LNCAP (cell line): ENCODE measurements at regions not wholly inside any gene's neighbourhood (a gene's known extent, or its start where the extent isn't known, plus 50 kb on each side); places are given as distances from the start of the nearest gene placed in this dataset.

Source experiments
- TF ChIP-seq, protein P1 (sequence below): fragments of 450-650 bp; IDR thresholded peaks from 2 replicates; pipeline ENCODE4 v1.5.1; 2017; ENCODE audit warnings: mild to moderate bottlenecking

DNA sequence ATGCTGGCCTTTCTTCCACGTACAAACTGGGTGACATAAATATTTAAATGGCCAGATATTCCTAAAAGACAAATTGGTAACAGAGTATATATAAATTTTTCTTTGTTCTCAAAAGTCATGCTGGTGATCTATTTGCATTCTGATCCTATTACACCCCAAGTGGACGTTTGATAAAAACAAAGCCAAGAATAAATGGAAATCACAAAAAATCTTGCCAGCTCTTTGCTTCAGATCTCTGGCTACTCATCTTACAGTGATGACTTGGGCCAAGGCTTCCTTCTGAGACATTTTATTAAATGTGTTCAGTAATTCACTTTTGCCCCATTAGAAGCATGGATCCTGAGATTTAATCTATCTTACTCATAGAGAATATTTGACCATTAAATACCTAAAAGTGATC, 444.3 kb upstream of the PIK3R1 start:
- TF ChIP-seq, protein P1, sequence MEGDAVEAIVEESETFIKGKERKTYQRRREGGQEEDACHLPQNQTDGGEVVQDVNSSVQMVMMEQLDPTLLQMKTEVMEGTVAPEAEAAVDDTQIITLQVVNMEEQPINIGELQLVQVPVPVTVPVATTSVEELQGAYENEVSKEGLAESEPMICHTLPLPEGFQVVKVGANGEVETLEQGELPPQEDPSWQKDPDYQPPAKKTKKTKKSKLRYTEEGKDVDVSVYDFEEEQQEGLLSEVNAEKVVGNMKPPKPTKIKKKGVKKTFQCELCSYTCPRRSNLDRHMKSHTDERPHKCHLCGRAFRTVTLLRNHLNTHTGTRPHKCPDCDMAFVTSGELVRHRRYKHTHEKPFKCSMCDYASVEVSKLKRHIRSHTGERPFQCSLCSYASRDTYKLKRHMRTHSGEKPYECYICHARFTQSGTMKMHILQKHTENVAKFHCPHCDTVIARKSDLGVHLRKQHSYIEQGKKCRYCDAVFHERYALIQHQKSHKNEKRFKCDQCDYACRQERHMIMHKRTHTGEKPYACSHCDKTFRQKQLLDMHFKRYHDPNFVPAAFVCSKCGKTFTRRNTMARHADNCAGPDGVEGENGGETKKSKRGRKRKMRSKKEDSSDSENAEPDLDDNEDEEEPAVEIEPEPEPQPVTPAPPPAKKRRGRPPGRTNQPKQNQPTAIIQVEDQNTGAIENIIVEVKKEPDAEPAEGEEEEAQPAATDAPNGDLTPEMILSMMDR, result no peak

DNA sequence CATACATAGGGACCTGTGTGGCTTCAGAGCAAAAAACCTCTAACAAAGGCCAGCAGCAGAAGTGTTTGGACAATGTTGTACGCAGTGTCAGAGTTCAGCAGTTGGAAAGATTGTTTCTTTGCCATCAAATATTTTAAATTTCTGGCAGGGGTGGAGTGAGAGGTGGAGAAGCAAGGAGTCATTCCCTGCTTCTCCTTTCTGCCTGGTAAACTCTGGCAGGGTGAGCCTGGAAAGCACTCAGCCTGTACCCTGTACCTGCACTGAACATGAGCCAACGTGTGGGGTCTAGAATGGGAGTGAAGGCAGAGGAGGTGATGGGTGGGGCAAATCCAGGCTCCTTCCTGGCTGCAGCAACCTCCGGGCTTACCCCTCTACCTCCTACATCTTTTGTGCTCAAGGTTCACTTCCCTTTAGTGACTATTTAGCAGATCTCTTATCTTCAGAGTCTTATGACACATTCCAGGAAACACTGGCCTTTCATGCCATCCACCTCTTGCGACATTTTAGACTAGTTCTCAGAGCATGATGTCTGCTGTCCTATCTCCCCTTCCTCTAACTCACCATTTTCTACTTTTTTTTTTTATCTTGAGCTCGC, 445.0 kb upstream of the PIK3R1 start:
- TF ChIP-seq, protein P1, result no peak

DNA sequence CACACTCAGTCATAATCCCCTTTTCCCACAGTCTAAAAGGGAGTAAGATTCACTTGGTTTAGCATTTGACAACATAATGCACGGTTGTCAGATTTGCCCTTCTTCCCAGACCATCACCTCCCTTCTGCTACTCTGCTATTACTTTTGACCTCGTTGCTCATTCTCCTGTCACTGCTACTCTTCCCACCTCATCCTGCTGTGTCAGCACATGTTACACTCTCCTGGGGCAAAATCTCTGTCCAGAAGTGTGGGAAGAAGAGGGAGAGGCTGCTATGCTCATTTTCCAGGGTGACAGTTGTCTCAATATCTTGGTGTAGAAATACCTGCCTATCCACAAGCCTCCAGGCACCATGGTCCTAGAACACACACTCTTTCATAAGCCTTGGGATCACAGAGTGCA, 449.9 kb upstream of the PIK3R1 start:
- TF ChIP-seq, protein P1, result no peak

DNA sequence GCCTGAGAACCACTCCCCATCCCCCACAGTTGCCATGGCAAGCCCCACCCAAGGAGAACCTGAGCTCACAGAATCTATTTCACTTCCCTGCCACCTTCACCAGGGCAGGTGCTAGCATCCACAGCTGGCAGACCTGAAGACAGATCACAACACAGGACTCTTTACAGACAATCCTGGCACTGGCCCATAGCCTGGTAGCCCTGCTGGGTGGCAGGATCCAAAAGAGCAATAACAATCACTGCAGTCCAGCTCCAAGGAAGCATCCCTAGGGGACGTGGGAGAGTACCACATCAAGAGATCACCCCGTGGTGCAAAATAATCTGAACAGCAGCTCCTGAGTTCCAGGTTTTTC, 463.2 kb upstream of the PIK3R1 start:
- TF ChIP-seq, protein P1, result no peak

DNA sequence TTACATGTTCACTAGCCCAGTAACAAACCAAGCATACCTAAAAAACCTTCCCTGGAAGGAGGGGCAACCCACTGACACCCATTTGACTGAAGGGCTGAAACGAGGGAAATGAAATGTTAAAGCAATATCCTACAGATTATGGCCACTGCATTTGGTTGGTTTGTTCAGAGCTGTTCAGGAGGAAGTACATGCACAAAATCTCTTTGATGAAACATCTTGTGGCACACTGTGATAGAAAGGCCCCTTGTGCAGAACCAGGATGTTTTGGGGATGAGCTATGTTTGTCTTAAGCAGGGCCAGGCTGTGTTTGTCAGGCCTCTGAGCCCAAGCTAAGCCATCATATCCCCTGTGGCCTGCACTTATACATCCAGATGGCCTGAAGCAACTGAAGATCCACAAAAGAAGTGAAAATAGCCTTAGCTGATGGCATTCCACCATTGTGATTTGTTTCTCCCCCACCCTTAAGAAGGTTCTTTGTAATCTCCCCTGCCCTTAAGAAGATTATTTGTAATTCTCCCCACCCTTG, 467.3 kb upstream of the PIK3R1 start:
- TF ChIP-seq, protein P1, result no peak

DNA sequence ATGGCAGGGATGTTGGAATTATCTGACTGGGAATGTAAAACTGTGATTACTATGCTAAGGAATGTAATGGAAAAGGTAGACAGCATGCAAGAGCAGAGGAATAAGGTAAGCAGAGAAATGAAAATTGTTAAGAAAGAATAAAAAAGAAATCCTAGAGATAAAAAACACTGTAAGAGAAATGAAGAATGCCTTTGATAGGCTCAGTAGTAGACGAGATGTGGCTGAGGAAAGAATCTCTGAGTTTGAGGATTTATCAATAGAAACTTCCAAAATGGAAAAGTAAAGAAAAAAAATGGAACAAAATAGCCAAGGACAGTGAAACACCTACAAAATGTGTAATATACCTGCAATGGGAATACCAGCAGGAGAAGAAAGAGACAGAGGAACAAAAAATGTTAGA, 468.5 kb upstream of the PIK3R1 start:
- TF ChIP-seq, protein P1, result no peak

DNA sequence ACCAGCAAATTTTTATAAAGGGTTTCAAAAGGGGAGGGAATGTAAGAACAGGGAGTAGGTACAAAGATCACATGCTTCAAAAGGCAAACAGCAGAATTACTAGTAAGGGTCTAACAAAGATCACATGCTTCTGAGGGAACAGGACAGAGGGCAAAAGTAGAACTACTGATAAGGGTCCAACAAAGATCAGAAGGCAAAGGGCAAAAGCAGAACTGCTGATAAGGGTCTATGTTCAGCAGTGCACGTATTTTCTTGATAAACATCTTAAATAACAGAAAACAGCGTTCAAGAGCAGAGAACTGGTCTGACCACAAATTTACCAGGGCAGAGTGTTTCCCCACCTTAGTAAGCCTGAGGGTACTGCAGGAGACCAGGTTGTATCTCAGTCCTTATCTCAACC, 469.5 kb upstream of the PIK3R1 start:
- TF ChIP-seq, protein P1, result no peak

DNA sequence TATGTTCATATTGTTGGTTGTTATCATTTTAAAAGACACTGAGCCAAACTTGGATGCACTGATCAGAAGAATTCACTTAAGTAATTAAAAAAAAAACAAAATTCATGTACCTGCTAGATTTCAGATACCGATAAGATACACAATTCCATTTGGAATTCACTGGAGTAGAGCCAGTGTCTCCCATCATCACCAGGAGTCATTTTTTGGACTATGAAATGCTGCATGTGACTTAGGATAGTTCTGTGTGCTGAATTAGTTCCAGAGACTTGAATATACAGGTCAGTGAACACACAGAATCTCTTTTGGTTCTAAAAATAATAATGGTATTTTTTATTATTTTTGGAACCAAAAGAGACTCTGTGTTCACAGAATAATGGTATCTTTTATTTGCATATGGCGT, 482.6 kb upstream of the PIK3R1 start:
- TF ChIP-seq, protein P1, result no peak
